PC-9 (cell line): ENCODE measurements at regions not wholly inside any gene's neighbourhood (a gene's known extent, or its start where the extent isn't known, plus 50 kb on each side); places are given as distances from the start of the nearest gene placed in this dataset.

Experiments
- BruUV-seq: library from RNA; stranded (reverse); fragments of 400-500 nt; replicated peaks from 2 replicates; lab custom pipeline; 2021; lab: Mats Ljungman, UMichigan
- CTCF ChIA-PET: fragments of 300-600 bp; sonication (Branson Sonifier 250); formaldehyde crosslinking; loops from one replicate; lab custom pipeline; 2022; ENCODE audit warnings: antibody characterized with exemption; lab: Charles Lee
- POLR2A ChIA-PET: fragments of 300-600 bp; sonication (Branson Sonifier 250); formaldehyde crosslinking; loops from one replicate; lab custom pipeline; 2022; ENCODE audit warnings: antibody characterized with exemption; ENCODE audit not compliant: unreplicated experiment; lab: Charles Lee
- DNase-seq, 2 experiments: peaks; one replicate each; pipeline versions ENCODE4 v3.0.0 to v3.0.0-alpha.2; 2015 to 2022; ENCODE audit warnings: mixed read lengths in 1 of 2
- H2AFZ ChIP-seq: fragments of 200-600 bp; sonication (generic); 2 replicates; pipeline ENCODE4 v1.8.1; 2017; ENCODE audit warnings: antibody characterized with exemption
- H3F3A ChIP-seq: fragments of 200-600 bp; sonication (generic); 2 replicates; pipeline ENCODE4 v1.8.1; 2017; ENCODE audit warnings: antibody characterized with exemption, mild to moderate bottlenecking, low read depth; ENCODE audit not compliant: insufficient read depth
- H3K27ac ChIP-seq: fragments of 200-600 bp; sonication (generic); 2 replicates; pipeline ENCODE4 v1.6.1; 2016; ENCODE audit warnings: mixed run types
- H3K27me3 ChIP-seq: fragments of 200-600 bp; sonication (generic); 2 replicates; pipeline ENCODE4 v1.6.1; 2016; ENCODE audit warnings: low read depth, mixed run types; ENCODE audit not compliant: insufficient read depth
- H3K36me3 ChIP-seq: fragments of 200-600 bp; sonication (generic); 2 replicates; pipeline ENCODE4 v1.6.1; 2016; ENCODE audit warnings: low read depth, mixed run types
- H3K4me1 ChIP-seq: fragments of 200-600 bp; sonication (generic); replicated peaks from 2 replicates; pipeline ENCODE4 v1.6.1; 2016; ENCODE audit warnings: mixed run types; ENCODE audit not compliant: insufficient read depth
- H3K4me2 ChIP-seq: fragments of 200-600 bp; sonication (generic); 2 replicates; pipeline ENCODE4 v1.6.1; 2017; ENCODE audit warnings: mixed run types
- H3K4me3 ChIP-seq: fragments of 200-600 bp; sonication (generic); 2 replicates; pipeline ENCODE4 v1.6.1; 2016; ENCODE audit warnings: mixed run types
- H3K79me2 ChIP-seq: fragments of 200-600 bp; sonication (generic); 2 replicates; pipeline ENCODE4 v1.6.1; 2017; ENCODE audit warnings: low read depth, mixed run types
- H3K9me2 ChIP-seq: fragments of 200-600 bp; sonication (generic); 2 replicates; pipeline ENCODE4 v1.8.1; 2017; ENCODE audit warnings: mild to moderate bottlenecking; ENCODE audit not compliant: insufficient read depth
- H3K9me3 ChIP-seq: fragments of 200-600 bp; sonication (generic); 2 replicates; pipeline ENCODE4 v1.8.1; 2016; ENCODE audit warnings: low read depth; ENCODE audit not compliant: insufficient read depth
- H4K20me1 ChIP-seq: fragments of 200-600 bp; sonication (generic); 2 replicates; pipeline ENCODE4 v1.8.1; 2017; ENCODE audit not compliant: insufficient read depth
- EZH2 ChIP-seq: fragments of 200-600 bp; sonication (generic); IDR thresholded peaks from 2 replicates; pipeline ENCODE4 v1.8.0; 2017; ENCODE audit warnings: antibody characterized with exemption, low read depth
- intact Hi-C: fragments of 100-400 bp; cut with micrococcal nuclease; formaldehyde crosslinking; loops from one replicate; pipeline ENCODE4 v1.10.0; 2022; ENCODE audit not compliant: unreplicated experiment
- TF ChIP-seq, protein P1 (sequence below): fragments of 200-600 bp; sonication (generic); conservative IDR thresholded peaks from 2 replicates; pipeline ENCODE4 v1.6.1; 2017; ENCODE audit warnings: mixed run types, antibody characterized with exemption, mild to moderate bottlenecking, moderate library complexity

DNA sequence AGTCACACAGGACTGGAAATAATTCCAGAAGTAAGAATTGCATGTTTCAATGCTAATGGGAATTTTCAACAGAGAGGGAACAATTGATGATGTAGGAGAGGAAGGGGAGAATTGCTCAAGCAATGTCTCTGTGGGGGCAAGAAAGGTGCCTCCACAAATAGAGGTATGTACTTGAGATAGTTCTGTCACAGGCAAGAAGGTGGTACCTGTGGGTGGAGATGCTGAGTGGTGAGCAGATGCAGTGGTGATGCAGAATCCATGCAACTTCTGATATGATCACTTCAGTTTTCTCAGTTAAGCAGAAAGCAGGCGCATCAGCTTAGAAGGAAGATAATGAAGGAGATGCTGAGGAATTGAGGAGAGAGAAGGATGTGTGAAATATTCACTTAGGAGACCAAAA is 55.1 kb upstream of the SEC24B start:
- CTCF ChIA-PET, result no interaction called here
- no peak for TF ChIP-seq EZH2
- TF ChIP-seq, protein P1, sequence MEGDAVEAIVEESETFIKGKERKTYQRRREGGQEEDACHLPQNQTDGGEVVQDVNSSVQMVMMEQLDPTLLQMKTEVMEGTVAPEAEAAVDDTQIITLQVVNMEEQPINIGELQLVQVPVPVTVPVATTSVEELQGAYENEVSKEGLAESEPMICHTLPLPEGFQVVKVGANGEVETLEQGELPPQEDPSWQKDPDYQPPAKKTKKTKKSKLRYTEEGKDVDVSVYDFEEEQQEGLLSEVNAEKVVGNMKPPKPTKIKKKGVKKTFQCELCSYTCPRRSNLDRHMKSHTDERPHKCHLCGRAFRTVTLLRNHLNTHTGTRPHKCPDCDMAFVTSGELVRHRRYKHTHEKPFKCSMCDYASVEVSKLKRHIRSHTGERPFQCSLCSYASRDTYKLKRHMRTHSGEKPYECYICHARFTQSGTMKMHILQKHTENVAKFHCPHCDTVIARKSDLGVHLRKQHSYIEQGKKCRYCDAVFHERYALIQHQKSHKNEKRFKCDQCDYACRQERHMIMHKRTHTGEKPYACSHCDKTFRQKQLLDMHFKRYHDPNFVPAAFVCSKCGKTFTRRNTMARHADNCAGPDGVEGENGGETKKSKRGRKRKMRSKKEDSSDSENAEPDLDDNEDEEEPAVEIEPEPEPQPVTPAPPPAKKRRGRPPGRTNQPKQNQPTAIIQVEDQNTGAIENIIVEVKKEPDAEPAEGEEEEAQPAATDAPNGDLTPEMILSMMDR, result no peak

DNA sequence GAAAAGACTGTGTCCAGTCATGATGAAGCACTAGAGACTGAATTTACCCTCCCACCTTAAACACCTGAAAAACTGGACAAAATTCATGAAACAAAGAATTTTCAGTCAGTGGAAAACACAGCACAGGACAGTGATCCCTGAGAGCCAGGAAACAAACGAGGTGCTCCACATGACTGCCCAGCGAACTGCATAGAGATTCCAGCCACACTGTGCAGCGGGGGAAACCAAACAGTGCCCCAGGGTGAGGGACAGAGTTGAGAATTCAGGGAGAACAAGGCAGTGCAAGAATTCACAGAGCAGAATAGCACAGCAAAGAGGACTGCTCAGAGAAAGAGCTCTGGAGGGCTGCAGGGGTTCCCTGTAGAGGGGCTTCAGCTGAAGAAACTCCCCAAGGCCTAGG is 55.5 kb upstream of the SEC24B start:
- H3K9me2 ChIP-seq, result no peaks in the 10 kb centered on the region
- H3K4me2 ChIP-seq, result no peak overlapping the region
- no peaks in the 10 kb centered on the region for H3K27me3 ChIP-seq
- H3K9me3 ChIP-seq, result no peaks in the 10 kb centered on the region
- H3K4me1 ChIP-seq, result no peaks in the 10 kb centered on the region
- POLR2A ChIA-PET, result no interaction called here
- TF ChIP-seq, protein P1, result no peak
- TF ChIP-seq EZH2, result no peak
- H3K36me3 ChIP-seq, result no peaks in the 10 kb centered on the region
- H3F3A ChIP-seq, result no peaks in the 10 kb centered on the region
- H3K79me2 ChIP-seq, result no peaks in the 10 kb centered on the region
- H3K4me3 ChIP-seq, result no peak overlapping the region
- no peak overlapping the region for H2AFZ ChIP-seq
- intact Hi-C loops, result no loop called here
- no peak overlapping the region for H3K27ac ChIP-seq
- CTCF ChIA-PET, result no interaction called here
- no TSS peak for BruUV-seq
- no peak for DNase-seq
- no peaks in the 10 kb centered on the region for H4K20me1 ChIP-seq

More for the DNA sequence above, 55.1 kb upstream of the SEC24B start:
- H3K4me3 ChIP-seq, result no peak overlapping the region
- no TSS peak for BruUV-seq
- POLR2A ChIA-PET, result no interaction called here
- no peaks in the 10 kb centered on the region for H3F3A ChIP-seq
- no peak overlapping the region for H3K4me2 ChIP-seq
- intact Hi-C loops, result no loop called here
- no peak for DNase-seq
- no peaks in the 10 kb centered on the region for H3K4me1 ChIP-seq
- H3K9me3 ChIP-seq, result no peaks in the 10 kb centered on the region
- H3K36me3 ChIP-seq, result no peaks in the 10 kb centered on the region
- no peak overlapping the region for H2AFZ ChIP-seq
- H3K79me2 ChIP-seq, result no peaks in the 10 kb centered on the region
- H3K27me3 ChIP-seq, result no peaks in the 10 kb centered on the region
- H4K20me1 ChIP-seq, result no peaks in the 10 kb centered on the region
- H3K27ac ChIP-seq, result no peak overlapping the region
- no peaks in the 10 kb centered on the region for H3K9me2 ChIP-seq

DNA sequence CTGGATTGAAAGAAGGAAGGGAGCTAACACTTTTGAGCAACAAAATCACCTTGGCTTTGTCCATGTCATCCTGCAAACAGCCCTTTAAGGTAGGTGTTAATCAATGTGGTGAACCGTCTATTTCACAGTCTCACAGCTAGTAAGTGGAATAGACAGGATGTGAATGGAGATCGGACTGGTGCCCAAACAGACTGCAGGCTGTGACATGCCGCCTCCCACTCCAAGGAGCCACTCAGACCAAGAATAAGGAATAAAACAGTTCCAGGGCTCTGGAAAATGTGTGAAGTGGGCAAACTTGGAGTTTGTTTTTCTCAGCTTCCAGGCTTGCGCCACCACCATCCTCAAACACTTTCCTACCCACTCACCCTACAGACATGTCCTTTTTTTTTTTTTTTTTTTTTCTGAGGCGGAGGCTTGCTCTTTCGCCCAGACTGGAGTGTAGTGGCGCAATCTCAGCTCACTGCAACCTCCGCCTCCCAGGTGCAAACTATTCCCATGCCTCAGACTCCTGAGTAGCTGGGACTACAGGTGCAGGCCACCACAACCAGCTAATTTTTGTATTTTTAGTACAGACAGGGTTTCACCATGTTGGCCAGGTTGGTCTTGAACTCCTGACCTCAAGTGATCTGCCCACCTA is 57.7 kb upstream of the SEC24B start:
- H3K4me3 ChIP-seq, result no peak overlapping the region
- TF ChIP-seq EZH2, result no peak
- TF ChIP-seq, protein P1, result no peak
- DNase-seq, result no peak
- ChIA-PET POLR2A (interaction anchor here (0.6 kb wide), 1 partner anchor 37 kb away, joined by 11 read pairs; no protein-coding TSS in a partner anchor), CTCF (no interaction called here)
- no peak overlapping the region for H2AFZ ChIP-seq
- intact Hi-C loops, result no loop called here
- no peaks in the 10 kb centered on the region for H3K79me2 ChIP-seq
- H3K4me1 ChIP-seq, result no peaks in the 10 kb centered on the region
- H4K20me1 ChIP-seq, result no peaks in the 10 kb centered on the region
- no peaks in the 10 kb centered on the region for H3K9me2 ChIP-seq
- H3F3A ChIP-seq, result no peaks in the 10 kb centered on the region
- no TSS peak for BruUV-seq
- no peaks in the 10 kb centered on the region for H3K27me3 ChIP-seq
- no peak overlapping the region for H3K27ac ChIP-seq
- no peaks in the 10 kb centered on the region for H3K36me3 ChIP-seq
- H3K9me3 ChIP-seq, result no peaks in the 10 kb centered on the region
- H3K4me2 ChIP-seq, result no peak overlapping the region
